GM19035 (cell line): ENCODE measurements at regions not wholly inside any gene's neighbourhood (a gene's known extent, or its start where the extent isn't known, plus 50 kb on each side); places are given as distances from the start of the nearest gene placed in this dataset.

Experiments
- ATAC-seq: cut with Tn5 transposase; IDR thresholded peaks from one replicate; pipeline ENCODE4 v1.9.1; 2021; ENCODE audit not compliant: unreplicated experiment

DNA sequence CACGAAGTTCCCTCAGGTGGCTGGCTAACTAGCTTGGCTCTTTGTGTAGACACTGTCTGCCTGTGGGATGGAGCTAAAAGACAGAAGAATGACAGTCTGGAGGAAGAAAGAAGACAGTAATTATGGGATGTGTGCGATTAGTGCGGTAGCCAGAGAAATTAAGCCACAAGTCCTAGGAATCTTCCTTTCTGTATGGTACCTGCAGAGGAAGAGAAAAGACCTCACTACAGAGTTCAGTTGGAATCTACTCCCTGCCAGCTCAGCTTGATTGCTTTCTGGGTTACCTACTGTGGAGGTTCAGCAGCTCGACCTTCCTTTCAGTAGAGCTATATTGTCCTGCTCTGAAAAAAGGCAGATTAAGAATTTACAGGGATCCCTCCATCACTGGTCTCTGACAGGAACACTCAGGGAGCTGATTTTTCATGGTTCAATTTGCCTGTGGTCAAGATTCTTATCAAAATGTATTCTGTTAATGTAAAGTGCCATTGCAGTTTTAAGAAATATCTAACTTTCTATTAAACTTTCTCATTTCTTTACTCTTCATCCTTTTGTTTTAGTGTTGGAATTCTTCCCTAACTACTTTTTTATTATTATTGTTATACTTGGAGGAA, 187.2 kb downstream of the CENPW start:
- ATAC-seq = no peak

DNA sequence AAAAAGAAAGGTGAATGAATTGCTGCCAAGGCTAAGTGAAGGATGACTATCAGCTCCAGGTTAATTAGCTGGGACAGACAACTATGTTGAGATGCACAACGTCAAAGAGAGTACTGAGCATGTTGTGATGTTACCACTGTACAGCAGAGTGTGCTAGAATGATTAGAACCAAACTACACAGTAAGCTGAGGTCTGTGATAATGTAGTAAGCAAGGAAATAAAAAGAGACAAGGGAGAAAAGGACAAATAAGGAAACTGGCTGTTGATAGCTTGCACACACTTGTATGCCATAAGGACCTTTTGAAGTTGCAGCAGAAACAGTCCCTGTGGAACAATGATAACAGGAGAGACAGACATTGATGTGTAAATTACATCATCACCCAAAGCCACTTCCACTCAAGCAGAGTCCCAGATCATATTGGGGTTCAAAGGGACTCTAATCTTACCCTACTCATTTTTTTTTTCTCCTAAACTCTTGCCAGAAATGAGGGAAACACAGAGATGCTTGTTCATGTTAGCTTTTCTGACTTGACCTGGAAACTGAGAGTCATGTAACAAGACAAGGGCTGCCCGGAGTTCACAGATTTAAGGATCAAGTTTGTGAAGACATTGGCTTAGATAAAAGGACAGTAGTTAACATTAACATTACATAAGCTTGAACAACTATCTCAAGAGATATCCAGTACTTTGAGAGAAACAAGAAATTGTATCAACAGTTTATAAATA, 189.9 kb downstream of the CENPW start:
- no peak for ATAC-seq

DNA sequence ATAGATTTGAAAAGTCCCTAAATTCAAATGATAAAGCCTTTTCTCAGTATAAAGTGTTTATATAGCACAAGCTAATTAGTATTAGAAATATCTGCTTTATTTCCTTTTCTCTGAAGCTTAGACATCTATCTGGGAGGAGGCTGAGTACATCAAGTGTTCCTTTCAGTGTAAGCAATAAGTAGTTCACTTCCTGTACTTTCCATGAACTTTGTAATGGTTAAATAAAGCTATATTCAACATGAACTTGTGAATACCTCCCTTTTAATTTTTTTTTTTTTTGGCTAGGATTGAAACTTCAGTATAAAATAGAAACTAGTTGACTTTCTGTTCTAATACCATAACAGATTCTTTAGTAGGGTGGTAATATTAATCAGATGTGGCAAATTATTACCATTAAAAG, 190.9 kb downstream of the CENPW start:
- ATAC-seq = no peak

DNA sequence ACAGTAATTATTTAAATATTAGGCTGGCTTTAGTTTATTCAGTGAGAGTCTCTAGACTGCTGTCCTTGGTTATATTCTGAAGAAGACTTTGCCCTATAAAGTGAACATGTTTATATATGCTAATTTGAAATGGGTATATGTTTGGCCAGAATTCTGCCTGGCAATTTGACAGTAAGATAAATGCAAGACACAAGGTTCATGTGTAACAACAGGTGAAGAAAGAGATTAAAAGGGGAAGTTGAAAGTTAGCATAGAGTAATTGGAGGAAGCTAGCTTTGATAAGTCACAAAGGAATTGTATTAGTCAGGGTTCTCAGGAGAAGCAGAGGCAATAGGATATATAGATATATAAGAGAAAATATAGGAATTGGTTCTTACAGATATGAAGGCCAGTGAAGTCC, 191.4 kb downstream of the CENPW start:
- ATAC-seq = peak; percentile 33

DNA sequence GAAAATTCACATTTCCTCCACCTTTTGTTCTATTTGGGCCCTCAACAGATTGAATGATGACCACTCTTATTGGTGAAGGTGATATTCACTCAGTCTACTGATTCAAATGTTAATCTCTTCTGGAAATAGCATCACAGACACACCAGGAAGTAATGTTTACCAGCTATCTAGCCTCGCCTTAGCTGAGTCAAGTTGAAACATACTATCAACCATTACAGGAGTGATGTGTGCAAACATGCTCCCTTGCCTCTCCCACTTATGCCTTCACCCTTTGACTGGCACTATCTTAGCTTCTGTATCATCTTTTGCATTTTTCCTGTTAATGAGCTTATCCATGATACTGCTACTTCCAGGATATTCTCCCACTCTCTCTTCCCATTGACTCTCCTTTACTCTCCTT, 191.9 kb downstream of the CENPW start:
- peak; percentile 52 for ATAC-seq

GRCh38 chr6:126534401-126534800, 194.5 kb downstream of the CENPW start:
- ATAC-seq = no peak

- ATAC-seq = no peak
These were observed 195.2 kb downstream of the CENPW start for GRCh38 chr6:126535138-126535537.

GRCh38 chr6:126535595-126535994, 195.7 kb downstream of the CENPW start:
- no peak for ATAC-seq

DNA sequence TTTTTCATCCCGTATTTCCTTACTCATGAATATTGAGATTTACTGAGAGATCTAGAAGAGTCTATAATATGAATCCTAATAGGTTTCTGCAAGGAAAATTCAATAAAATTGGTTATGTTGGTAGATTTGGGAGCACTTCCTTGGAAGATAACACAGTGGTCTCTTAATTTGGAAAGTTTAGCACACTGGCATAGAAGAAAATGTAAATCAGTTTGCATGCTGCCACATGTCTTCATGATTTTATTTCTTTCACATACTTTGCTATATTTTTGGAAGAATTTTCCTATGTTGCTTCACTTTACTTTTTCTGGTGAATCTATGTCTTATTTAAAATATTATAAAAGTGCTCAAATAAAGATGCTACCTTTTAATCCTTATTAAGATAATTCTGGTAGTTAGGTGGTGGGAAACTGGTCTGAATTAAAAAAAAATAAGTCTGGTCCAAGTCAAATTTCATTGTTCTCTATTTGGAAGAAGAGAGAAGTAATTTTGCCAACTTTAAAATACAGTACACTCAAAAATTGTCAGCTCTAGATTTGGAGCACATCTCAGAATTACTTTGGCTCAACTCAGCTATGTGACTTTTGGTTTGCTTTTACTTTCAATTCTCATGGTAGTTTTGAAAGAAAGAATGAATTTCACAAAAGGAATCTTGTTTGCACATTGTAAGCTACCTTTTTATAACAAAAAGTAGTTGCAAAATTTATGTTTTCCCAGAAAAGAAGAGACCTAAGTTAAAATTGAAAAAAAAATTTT, 197.3 kb downstream of the CENPW start:
- peak; percentile 48 for ATAC-seq

DNA sequence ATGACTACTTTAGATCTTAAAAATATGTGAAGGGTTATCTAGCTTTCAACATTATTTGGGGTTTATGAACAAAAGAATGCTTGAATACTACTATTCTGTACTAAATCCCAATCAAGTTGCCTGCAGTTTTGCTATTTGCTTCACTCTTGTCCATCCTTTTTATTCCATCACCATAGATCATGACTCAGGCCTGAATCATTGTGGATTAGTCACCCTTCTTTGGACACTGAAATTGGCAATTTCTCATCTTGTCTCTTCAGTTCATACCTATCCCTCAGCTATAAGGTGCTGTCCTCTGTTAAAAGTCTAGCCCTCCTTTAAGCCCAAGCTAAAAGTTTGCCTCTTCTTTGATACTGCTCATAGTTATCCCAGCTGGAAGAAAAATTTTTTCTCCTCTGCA, 199.1 kb downstream of the CENPW start:
- ATAC-seq = no peak

DNA sequence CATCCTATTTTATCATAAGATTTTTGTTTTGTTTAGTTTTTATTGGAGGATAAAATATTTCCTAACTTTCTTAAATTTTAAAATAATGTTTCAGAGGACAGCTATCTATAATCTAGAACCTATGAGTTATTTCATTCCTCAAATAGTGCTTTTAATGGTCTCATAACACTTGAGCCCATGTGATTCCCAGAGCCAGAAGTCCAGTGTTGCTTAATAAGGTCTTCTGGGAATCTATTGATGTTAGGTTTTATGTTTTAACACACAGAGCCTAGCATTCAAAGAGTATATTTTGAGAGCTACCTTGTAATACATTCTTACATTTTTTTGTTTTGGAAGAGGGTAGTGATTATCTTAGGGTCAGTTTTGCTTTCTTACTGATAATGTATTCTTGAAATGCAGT, 200.2 kb downstream of the CENPW start:
- ATAC-seq = no peak

GRCh38 chr6:126541806-126542491, 202.0 kb downstream of the CENPW start:
- no peak for ATAC-seq

DNA sequence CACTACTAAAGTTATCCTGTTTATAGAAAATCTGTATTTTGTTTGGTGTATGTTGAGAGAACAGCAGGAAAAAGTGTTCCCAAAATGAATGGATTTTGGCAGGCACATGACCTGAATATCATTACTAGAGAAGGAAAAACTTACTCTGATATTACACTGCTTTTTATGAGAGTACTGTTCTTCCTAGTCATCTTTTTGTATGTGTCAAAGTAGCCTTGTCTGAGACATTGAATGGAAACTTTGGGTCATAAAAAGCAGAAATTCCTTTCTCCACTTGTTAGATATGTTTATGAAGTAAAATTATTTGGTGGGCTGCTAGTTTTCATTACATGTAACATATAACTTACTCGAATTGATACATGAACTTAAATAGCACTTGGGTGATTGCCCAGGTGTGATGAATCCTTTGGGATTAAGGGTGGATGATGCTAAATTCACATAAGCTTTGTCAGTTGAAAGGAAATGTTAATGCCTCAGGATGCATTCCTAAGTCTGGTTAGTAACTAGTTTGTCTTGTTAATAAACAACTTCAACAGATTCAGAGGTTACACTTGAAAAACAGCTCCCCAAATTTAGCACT, 206.7 kb downstream of the CENPW start:
- no peak for ATAC-seq

DNA sequence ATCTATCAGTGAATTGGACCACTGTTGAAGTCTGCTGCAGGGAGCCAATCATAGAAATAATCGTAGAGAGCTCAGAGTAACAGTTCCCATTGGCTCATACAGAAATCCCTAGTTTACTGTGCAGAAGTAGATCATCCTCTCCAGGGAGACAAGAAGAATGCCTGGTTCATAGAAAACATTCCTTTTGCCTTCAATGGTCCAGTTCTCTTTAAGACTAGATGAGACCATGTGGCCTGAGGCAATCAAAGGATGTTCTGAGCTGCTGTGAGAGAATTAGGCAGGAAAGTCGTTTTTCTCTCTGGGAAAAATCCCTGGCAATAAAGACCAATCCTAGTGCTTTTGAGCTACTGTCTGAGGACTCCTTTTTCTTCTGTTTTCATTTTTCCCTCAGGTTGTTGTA, 208.4 kb downstream of the CENPW start:
- no peak for ATAC-seq

GRCh38 chr6:126550323-126550722, 210.4 kb downstream of the CENPW start:
- ATAC-seq = no peak

- ATAC-seq = no peak
These were observed 211.9 kb downstream of the CENPW start for GRCh38 chr6:126551832-126552231.

GRCh38 chr6:126553854-126554253, 213.9 kb downstream of the CENPW start:
- ATAC-seq = no peak

GRCh38 chr6:126570507-126570906, 230.6 kb downstream of the CENPW start:
- ATAC-seq = no peak

GRCh38 chr6:126574301-126574700, 234.4 kb downstream of the CENPW start:
- no peak for ATAC-seq

DNA sequence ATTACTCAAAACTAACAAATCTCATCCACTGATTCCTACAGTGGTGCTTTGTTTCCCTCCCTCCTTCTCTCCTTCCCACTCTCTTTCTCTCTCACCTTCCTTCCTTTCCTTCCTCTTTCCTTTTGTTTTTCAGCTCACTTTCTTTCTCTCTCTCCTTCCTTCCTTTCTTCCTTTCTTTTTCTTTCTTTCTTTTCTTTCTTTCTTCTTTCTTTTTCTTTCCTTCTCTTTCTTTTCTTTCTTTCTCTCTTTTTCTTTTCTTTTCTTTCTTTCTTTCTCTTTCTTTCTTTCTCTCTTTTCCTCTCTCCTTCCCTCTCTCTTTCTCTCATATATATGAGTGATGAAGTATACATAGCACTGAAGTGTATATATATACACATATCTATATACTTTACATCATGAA, 241.4 kb downstream of the CENPW start:
- no peak for ATAC-seq

- ATAC-seq = no peak
These were observed 260.5 kb downstream of the CENPW start for GRCh38 chr6:126600258-126600916.
